ENCODE measurements at regions not wholly inside any gene's neighbourhood (a gene's known extent, or its start where the extent isn't known, plus 50 kb on each side); places are given as distances from the start of the nearest gene placed in this dataset.

- TF ChIP-seq POLR2A (IDR thresholded peaks at IDR 0.05): no peak
- no peak for TF ChIP-seq CTCF (IDR thresholded peaks at IDR 0.05)
- TF ChIP-seq EP300 (IDR thresholded peaks at IDR 0.05): no peak
- no peak for TF ChIP-seq POLR2AphosphoS5 (IDR thresholded peaks at IDR 0.05)
Measured at GRCh38 chr2:52345676-52346075, 1313.7 kb upstream of the NRXN1 start.

Measured in suprapubic skin (tissue), 4 donors.